ENCODE measurements at regions not wholly inside any gene's neighbourhood (a gene's known extent, or its start where the extent isn't known, plus 50 kb on each side); places are given as distances from the start of the nearest gene placed in this dataset.

- H3K9ac ChIP-seq (ENCODE audit: low read length), result no peak overlapping the region
- no peaks in the 10 kb centered on the region for H3K27me3 Mint-ChIP-seq (ENCODE audit: low read depth, unreplicated experiment)
- H3K79me2 ChIP-seq (ENCODE audit: insufficient read depth, low read length), result no peaks in the 10 kb centered on the region
- TF ChIP-seq EZH2 (IDR thresholded peaks at IDR 0.05; ENCODE audit: insufficient read depth, low read length) (no peak), CTCF (IDR thresholded peaks at IDR 0.05; ENCODE audit: insufficient read depth, low read depth, low read length) (no peak)
- H3K27ac ChIP-seq (ENCODE audit: low read depth, low read length), result no peak overlapping the region
- H3K36me3 ChIP-seq (ENCODE audit: insufficient read depth, low read length), result no peaks in the 10 kb centered on the region
- H3K9me3 ChIP-seq (ENCODE audit: insufficient read depth, low read depth, low read length), result no peaks in the 10 kb centered on the region
- H3K4me1 Mint-ChIP-seq (ENCODE audit: low read depth, unreplicated experiment), result no peaks in the 10 kb centered on the region
- H3K4me3 Mint-ChIP-seq (ENCODE audit: unreplicated experiment), result no peak overlapping the region
- no peaks in the 10 kb centered on the region for H3K4me1 ChIP-seq (ENCODE audit: insufficient read depth, low read length)
- no peak overlapping the region for H2AFZ ChIP-seq (ENCODE audit: low read depth, low read length)
- no peaks in the 10 kb centered on the region for H3K9me3 Mint-ChIP-seq (ENCODE audit: unreplicated experiment)
- no peak overlapping the region for H3K27ac Mint-ChIP-seq (ENCODE audit: unreplicated experiment)
- H3K4me3 ChIP-seq (ENCODE audit: insufficient read depth, low read depth, low read length), result no peak overlapping the region
- FAIRE-seq, result no peak
- H4K20me1 ChIP-seq (ENCODE audit: insufficient read depth, low read length), result no peaks in the 10 kb centered on the region
- H3K4me2 ChIP-seq (ENCODE audit: low read length), result no peak overlapping the region
- no peak for DNase-seq (ENCODE audit: low read depth)
- H3K36me3 Mint-ChIP-seq (ENCODE audit: low read depth, unreplicated experiment), result no peaks in the 10 kb centered on the region
- no peaks in the 10 kb centered on the region for H3K27me3 ChIP-seq (ENCODE audit: insufficient read depth, low read length)
Measured at GRCh38 chr2:154526234-154526633, 172.3 kb upstream of the KCNJ3 start.

DNA sequence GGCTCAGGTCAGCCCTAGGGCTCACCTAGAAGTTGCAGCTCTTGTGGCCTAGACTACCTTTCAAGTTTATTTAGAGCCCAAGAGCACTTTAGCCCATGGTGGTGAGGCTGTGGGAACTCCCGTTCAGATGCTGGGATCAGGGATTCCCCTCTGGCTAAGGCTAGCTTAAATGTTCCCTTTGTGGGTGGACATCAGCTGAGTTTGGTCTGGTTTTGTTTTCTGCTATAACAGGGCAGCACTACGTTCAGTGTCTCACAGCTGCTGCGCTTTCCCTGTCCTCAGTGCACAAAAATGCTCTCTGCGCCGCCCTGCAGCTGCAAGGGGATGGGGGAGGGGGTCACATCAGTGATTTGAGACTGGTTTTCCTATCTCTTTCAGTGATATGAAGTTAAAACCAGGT, 170.5 kb upstream of the KCNJ3 start:
- Mint-ChIP-seq H3K4me3 (ENCODE audit: unreplicated experiment) (no peak overlapping the region), H3K9me3 (ENCODE audit: unreplicated experiment) (no peaks in the 10 kb centered on the region), H3K27me3 (ENCODE audit: low read depth, unreplicated experiment) (no peaks in the 10 kb centered on the region), H3K27ac (ENCODE audit: unreplicated experiment) (no peak overlapping the region), H3K36me3 (ENCODE audit: low read depth, unreplicated experiment) (no peaks in the 10 kb centered on the region), H3K4me1 (ENCODE audit: low read depth, unreplicated experiment) (no peaks in the 10 kb centered on the region)
- Histone ChIP-seq H3K27me3 (ENCODE audit: insufficient read depth, low read length) (no peaks in the 10 kb centered on the region), H3K4me1 (ENCODE audit: insufficient read depth, low read length) (no peaks in the 10 kb centered on the region), H3K27ac (ENCODE audit: low read depth, low read length) (no peak overlapping the region), H3K4me3 (ENCODE audit: insufficient read depth, low read depth, low read length) (no peak overlapping the region), H3K36me3 (ENCODE audit: insufficient read depth, low read length) (no peaks in the 10 kb centered on the region), H2AFZ (ENCODE audit: low read depth, low read length) (no peak overlapping the region), H3K9me3 (ENCODE audit: insufficient read depth, low read depth, low read length) (no peaks in the 10 kb centered on the region), H3K79me2 (ENCODE audit: insufficient read depth, low read length) (no peaks in the 10 kb centered on the region), H3K9ac (ENCODE audit: low read length) (no peak overlapping the region), H3K4me2 (ENCODE audit: low read length) (no peak overlapping the region), H4K20me1 (ENCODE audit: insufficient read depth, low read length) (no peaks in the 10 kb centered on the region)
- FAIRE-seq (no peak), DNase-seq (ENCODE audit: low read depth) (no peak)
- TF ChIP-seq EZH2 (IDR thresholded peaks at IDR 0.05; ENCODE audit: insufficient read depth, low read length) (no peak), CTCF (IDR thresholded peaks at IDR 0.05; ENCODE audit: insufficient read depth, low read depth, low read length) (no peak)

DNA sequence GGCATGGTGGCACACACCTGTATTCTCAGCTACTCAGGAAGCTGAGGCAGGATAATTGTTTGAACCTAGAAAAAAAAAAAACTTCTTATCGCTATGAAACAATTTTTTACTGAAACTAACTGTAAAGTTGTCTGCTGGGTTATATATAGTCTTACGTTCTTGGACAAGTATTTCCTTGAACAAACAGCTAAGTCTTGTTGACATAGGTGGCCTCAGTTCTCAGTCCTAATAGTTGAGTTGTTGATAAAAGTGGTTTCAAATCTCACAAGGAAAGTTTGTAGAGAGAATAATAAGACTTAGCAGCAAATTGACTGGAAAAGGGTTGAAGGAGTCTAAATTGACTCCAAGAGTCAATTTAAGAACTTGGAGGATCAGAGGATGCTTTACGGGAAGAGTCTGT, 166.5 kb upstream of the KCNJ3 start:
- DNase-seq (ENCODE audit: low read depth) (no peak), FAIRE-seq (no peak)
- Mint-ChIP-seq H3K27me3 (ENCODE audit: low read depth, unreplicated experiment) (no peaks in the 10 kb centered on the region), H3K4me3 (ENCODE audit: unreplicated experiment) (no peak overlapping the region), H3K4me1 (ENCODE audit: low read depth, unreplicated experiment) (no peaks in the 10 kb centered on the region), H3K9me3 (ENCODE audit: unreplicated experiment) (no peaks in the 10 kb centered on the region), H3K36me3 (ENCODE audit: low read depth, unreplicated experiment) (no peaks in the 10 kb centered on the region), H3K27ac (ENCODE audit: unreplicated experiment) (no peak overlapping the region)
- no peak overlapping the region for H3K4me3 ChIP-seq (ENCODE audit: insufficient read depth, low read depth, low read length)
- no peaks in the 10 kb centered on the region for H3K27me3 ChIP-seq (ENCODE audit: insufficient read depth, low read length)
- no peak overlapping the region for H3K4me2 ChIP-seq (ENCODE audit: low read length)
- H2AFZ ChIP-seq (ENCODE audit: low read depth, low read length), result no peak overlapping the region
- no peaks in the 10 kb centered on the region for H4K20me1 ChIP-seq (ENCODE audit: insufficient read depth, low read length)
- no peaks in the 10 kb centered on the region for H3K9me3 ChIP-seq (ENCODE audit: insufficient read depth, low read depth, low read length)
- no peaks in the 10 kb centered on the region for H3K79me2 ChIP-seq (ENCODE audit: insufficient read depth, low read length)
- no peaks in the 10 kb centered on the region for H3K36me3 ChIP-seq (ENCODE audit: insufficient read depth, low read length)
- TF ChIP-seq EZH2 (IDR thresholded peaks at IDR 0.05; ENCODE audit: insufficient read depth, low read length) (no peak), CTCF (IDR thresholded peaks at IDR 0.05; ENCODE audit: insufficient read depth, low read depth, low read length) (no peak)
- no peaks in the 10 kb centered on the region for H3K4me1 ChIP-seq (ENCODE audit: insufficient read depth, low read length)
- H3K9ac ChIP-seq (ENCODE audit: low read length), result no peak overlapping the region
- H3K27ac ChIP-seq (ENCODE audit: low read depth, low read length), result no peak overlapping the region
